RWPE2 (cell line): ENCODE measurements at regions not wholly inside any gene's neighbourhood (a gene's known extent, or its start where the extent isn't known, plus 50 kb on each side); places are given as distances from the start of the nearest gene placed in this dataset.

Experiments used
- ATAC-seq: fragments of 200-7000 bp; cut with Tn5 transposase; 3 replicates; pipeline ENCODE4 v1.9.1; 2021; ENCODE audit warnings: low read depth
- DNase-seq: peaks from one replicate; pipeline ENCODE4 v3.0.0-alpha.2; 2020; ENCODE audit warnings: low spot score
- H3K27ac ChIP-seq: fragments of 450-650 bp; 2 replicates; pipeline ENCODE4 v1.5.1; 2017; ENCODE audit warnings: mild to moderate bottlenecking; ENCODE audit not compliant: poor library complexity, severe bottlenecking
- H3K27me3 ChIP-seq: fragments of 250-450 bp; sonication (Bioruptor Pico); 2 replicates; pipeline ENCODE4 v1.5.1; 2021; ENCODE audit warnings: mild to moderate bottlenecking, moderate library complexity; ENCODE audit not compliant: insufficient read depth, poor library complexity, severe bottlenecking
- H3K36me3 ChIP-seq: fragments of 250-450 bp; sonication (Bioruptor Pico); 2 replicates; pipeline ENCODE4 v1.5.1; 2020; ENCODE audit warnings: low read depth, mild to moderate bottlenecking, moderate library complexity
- H3K4me1 ChIP-seq: fragments of 250-450 bp; sonication (Bioruptor Pico); 2 replicates; pipeline ENCODE4 v1.5.1; 2021; ENCODE audit warnings: mild to moderate bottlenecking, moderate library complexity; ENCODE audit not compliant: insufficient read depth, poor library complexity, severe bottlenecking
- H3K4me3 ChIP-seq: fragments of 250-450 bp; sonication (Bioruptor Pico); 2 replicates; pipeline ENCODE4 v1.5.1; 2021; ENCODE audit warnings: mild to moderate bottlenecking, moderate library complexity; ENCODE audit not compliant: severe bottlenecking
- H3K9me3 ChIP-seq: fragments of 250-450 bp; sonication (Bioruptor Pico); 2 replicates; pipeline ENCODE4 v1.5.1; 2021; ENCODE audit warnings: mild to moderate bottlenecking, moderate library complexity; ENCODE audit not compliant: severe bottlenecking
- TF ChIP-seq, protein P1 (sequence below): fragments of 450-650 bp; IDR thresholded peaks from one replicate; pipeline ENCODE4 v1.5.1; 2017; ENCODE audit warnings: mild to moderate bottlenecking, moderate library complexity; ENCODE audit not compliant: poor library complexity, severe bottlenecking

- TF ChIP-seq, protein P1, sequence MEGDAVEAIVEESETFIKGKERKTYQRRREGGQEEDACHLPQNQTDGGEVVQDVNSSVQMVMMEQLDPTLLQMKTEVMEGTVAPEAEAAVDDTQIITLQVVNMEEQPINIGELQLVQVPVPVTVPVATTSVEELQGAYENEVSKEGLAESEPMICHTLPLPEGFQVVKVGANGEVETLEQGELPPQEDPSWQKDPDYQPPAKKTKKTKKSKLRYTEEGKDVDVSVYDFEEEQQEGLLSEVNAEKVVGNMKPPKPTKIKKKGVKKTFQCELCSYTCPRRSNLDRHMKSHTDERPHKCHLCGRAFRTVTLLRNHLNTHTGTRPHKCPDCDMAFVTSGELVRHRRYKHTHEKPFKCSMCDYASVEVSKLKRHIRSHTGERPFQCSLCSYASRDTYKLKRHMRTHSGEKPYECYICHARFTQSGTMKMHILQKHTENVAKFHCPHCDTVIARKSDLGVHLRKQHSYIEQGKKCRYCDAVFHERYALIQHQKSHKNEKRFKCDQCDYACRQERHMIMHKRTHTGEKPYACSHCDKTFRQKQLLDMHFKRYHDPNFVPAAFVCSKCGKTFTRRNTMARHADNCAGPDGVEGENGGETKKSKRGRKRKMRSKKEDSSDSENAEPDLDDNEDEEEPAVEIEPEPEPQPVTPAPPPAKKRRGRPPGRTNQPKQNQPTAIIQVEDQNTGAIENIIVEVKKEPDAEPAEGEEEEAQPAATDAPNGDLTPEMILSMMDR, result no peak
- Histone ChIP-seq H3K27ac (no peak overlapping the region), H3K4me1 (peaks cover 14% of the 10 kb centered on the region), H3K9me3 (no peaks in the 10 kb centered on the region), H3K36me3 (no peaks in the 10 kb centered on the region), H3K27me3 (no peaks in the 10 kb centered on the region), H3K4me3 (no peak overlapping the region)
- ATAC-seq (no peak), DNase-seq (no peak)
Measured at GRCh38 chr1:232293361-232293760, 336.6 kb downstream of the SIPA1L2 start.

- DNase-seq, result no peak
Measured at GRCh38 chr1:232292818-232293217, 337.1 kb downstream of the SIPA1L2 start.

DNA sequence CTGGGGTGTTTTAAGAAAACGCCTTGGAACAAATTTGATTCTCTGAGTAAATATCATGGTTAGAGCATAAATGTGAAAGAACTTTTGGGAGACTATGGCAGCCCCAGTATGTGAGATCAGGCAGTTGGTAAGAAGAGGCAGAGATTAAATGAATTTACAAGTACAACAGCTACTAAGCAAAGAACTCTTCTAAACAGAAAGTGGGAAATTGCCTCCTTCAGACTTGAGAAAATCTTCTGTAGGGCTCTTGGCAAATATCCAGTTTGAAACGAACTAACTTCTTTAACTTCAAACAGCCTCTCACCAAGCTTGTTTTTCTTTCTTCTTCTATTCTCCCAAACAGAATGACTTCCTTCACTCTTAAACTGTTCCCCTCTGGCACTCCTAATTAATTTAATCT is 337.7 kb downstream of the SIPA1L2 start:
- H3K27me3 ChIP-seq, result no peaks in the 10 kb centered on the region
- ATAC-seq, result no peak

More at GRCh38 chr1:232292818-232293217, 337.1 kb downstream of the SIPA1L2 start:
- Histone ChIP-seq H3K9me3 (no peaks in the 10 kb centered on the region), H3K27ac (no peak overlapping the region), H3K36me3 (no peaks in the 10 kb centered on the region), H3K4me1 (peaks cover 14% of the 10 kb centered on the region), H3K4me3 (no peak overlapping the region), H3K27me3 (no peaks in the 10 kb centered on the region)
- ATAC-seq, result no peak
- TF ChIP-seq, protein P1, result no peak

GRCh38 chr1:232291681-232292080 is 338.3 kb downstream of the SIPA1L2 start:
- Histone ChIP-seq H3K36me3 (no peaks in the 10 kb centered on the region), H3K27ac (no peak overlapping the region), H3K4me1 (peaks cover 14% of the 10 kb centered on the region), H3K9me3 (no peaks in the 10 kb centered on the region), H3K4me3 (no peak overlapping the region), H3K27me3 (no peaks in the 10 kb centered on the region)
- DNase-seq (no peak), ATAC-seq (no peak)
- TF ChIP-seq, protein P1, result no peak

More for the DNA sequence above, 337.7 kb downstream of the SIPA1L2 start:
- no peak for DNase-seq
- Histone ChIP-seq H3K4me1 (peaks cover 14% of the 10 kb centered on the region), H3K9me3 (no peaks in the 10 kb centered on the region), H3K4me3 (no peak overlapping the region), H3K36me3 (no peaks in the 10 kb centered on the region), H3K27ac (no peak overlapping the region)
- TF ChIP-seq, protein P1, result no peak

DNA sequence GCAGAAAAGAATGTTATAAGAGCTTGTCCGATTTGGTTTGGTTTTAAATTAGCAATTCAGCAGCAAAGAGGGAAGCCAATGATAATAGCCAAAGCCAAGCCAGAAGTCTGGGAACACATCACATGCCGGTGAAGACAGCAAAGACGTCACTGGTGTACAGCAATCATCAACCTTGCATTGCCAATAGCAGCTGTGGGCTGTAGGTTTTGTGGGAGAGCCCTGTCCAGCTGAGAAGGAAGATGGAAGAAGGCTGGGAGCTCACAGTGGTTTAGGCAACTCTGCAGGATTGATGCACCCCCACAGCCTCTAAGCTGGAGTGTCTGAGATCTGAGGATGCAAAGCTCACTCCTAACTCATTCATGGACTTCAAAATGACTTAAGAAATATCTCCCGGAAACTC is 338.7 kb downstream of the SIPA1L2 start:
- no peak overlapping the region for H3K4me3 ChIP-seq
- no peak overlapping the region for H3K27ac ChIP-seq
- no peaks in the 10 kb centered on the region for H3K9me3 ChIP-seq
- TF ChIP-seq, protein P1, result no peak
- H3K4me1 ChIP-seq, result peaks cover 14% of the 10 kb centered on the region
- no peak for ATAC-seq
- H3K27me3 ChIP-seq, result no peaks in the 10 kb centered on the region
- DNase-seq, result no peak
- H3K36me3 ChIP-seq, result no peaks in the 10 kb centered on the region
